Left lung (tissue), 4 donors: ENCODE measurements at regions not wholly inside any gene's neighbourhood (a gene's known extent, or its start where the extent isn't known, plus 50 kb on each side); places are given as distances from the start of the nearest gene placed in this dataset.
"Not testable (repeated sequence)": the region's sequence is repeated elsewhere in the genome, so short reads cannot be mapped to it uniquely, and the experiment has no call there.

Experiments used
- ATAC-seq: fragments of 200-7000 bp; cut with Tn5 transposase; one replicate; pipeline ENCODE4 v1.9.1; 2020; ENCODE audit warnings: moderate library complexity
- DNase-seq, 4 donors: peaks; one replicate each; pipeline ENCODE4 v3.0.0-alpha.2; 2013 to 2020
- H3K27ac ChIP-seq, 2 donors: fragments of 200-600 bp; sonication (generic) in 1 of 2; one replicate each; pipeline versions ENCODE4 v1.5.0 to v1.8.0; 2020 to 2021
- H3K27me3 ChIP-seq, 2 donors: fragments of 200-600 bp; sonication (generic) in 1 of 2; one replicate each; pipeline versions ENCODE4 v1.5.0 to v1.8.0; 2020 to 2021
- H3K36me3 ChIP-seq, 2 donors: fragments of 200-600 bp; sonication (generic) in 1 of 2; one replicate each; pipeline versions ENCODE4 v1.5.0 to v1.8.0; 2020 to 2021
- H3K4me1 ChIP-seq, 2 donors: fragments of 200-600 bp; one replicate each; pipeline ENCODE4 v1.8.0; 2021
- H3K4me3 ChIP-seq, 2 donors: fragments of 200-600 bp; sonication (generic) in 1 of 2; one replicate each; pipeline versions ENCODE4 v1.5.0 to v1.8.0; 2020 to 2021; ENCODE audit warnings: mild to moderate bottlenecking in 1 of 2
- H3K9me3 ChIP-seq, 2 donors: fragments of 200-600 bp; sonication (generic) in 1 of 2; one replicate each; pipeline versions ENCODE4 v1.5.0 to v1.8.0; 2020 to 2021
- CTCF ChIP-seq, 2 donors: fragments of 200-600 bp; sonication (generic) in 1 of 2; IDR thresholded peaks; one replicate each; pipeline versions ENCODE4 v1.5.0 to v1.8.0; 2021; ENCODE audit warnings: antibody characterized with exemption in 2 of 2
- intact Hi-C, 2 donors: fragments of 100-400 bp; cut with DNase I; formaldehyde crosslinking; loops; one replicate each; pipeline versions ENCODE4 v1.11.2 to v1.14.2; 2022
- donor health status: DM: no; HTN: yes; CAD: no.
- donor health status: DM: no; HTN: no; CAD: no.

GRCh38 chr9:75488719-75489110 is 400.4 kb downstream of the OSTF1 start:
- Histone ChIP-seq H3K36me3 (no peaks in the 10 kb centered on the region), H3K27ac (no peak overlapping the region), H3K9me3 (no peaks in the 10 kb centered on the region), H3K4me1 (no peaks in the 10 kb centered on the region), H3K27me3 (no peaks in the 10 kb centered on the region), H3K4me3 (no peak overlapping the region)
- DNase-seq = no peak
- no peak for ATAC-seq
- intact Hi-C loops = no loop called here
- TF ChIP-seq CTCF (IDR thresholded peaks at IDR 0.05) = no peak

GRCh38 chr9:75490326-75490725 is 400.1 kb upstream of the PCSK5 start:
- H3K27me3 ChIP-seq = no peaks in the 10 kb centered on the region
- H3K4me1 ChIP-seq = no peaks in the 10 kb centered on the region
- no peaks in the 10 kb centered on the region for H3K36me3 ChIP-seq
- no peak overlapping the region for H3K4me3 ChIP-seq
- no peak for DNase-seq
- no peaks in the 10 kb centered on the region for H3K9me3 ChIP-seq
- ATAC-seq = no peak
- no peak overlapping the region for H3K27ac ChIP-seq
- TF ChIP-seq CTCF (IDR thresholded peaks at IDR 0.05) = no peak
- intact Hi-C loops = no loop called here

- Histone ChIP-seq H3K4me3 (no peak overlapping the region), H3K36me3 (no peaks in the 10 kb centered on the region), H3K27me3 (no peaks in the 10 kb centered on the region), H3K4me1 (no peaks in the 10 kb centered on the region), H3K27ac (no peak overlapping the region), H3K9me3 (no peaks in the 10 kb centered on the region)
- no peak for TF ChIP-seq CTCF (IDR thresholded peaks at IDR 0.05)
- intact Hi-C loops = no loop called here
- ATAC-seq (no peak), DNase-seq (no peak)
Observed at GRCh38 chr9:75491533-75491932, 398.9 kb upstream of the PCSK5 start.

- no peaks in the 10 kb centered on the region for H3K27me3 ChIP-seq
- H3K9me3 ChIP-seq = no peaks in the 10 kb centered on the region
- DNase-seq (no peak), ATAC-seq (no peak)
- no peak for TF ChIP-seq CTCF (IDR thresholded peaks at IDR 0.05)
- H3K36me3 ChIP-seq = no peaks in the 10 kb centered on the region
- intact Hi-C loops = no loop called here
- H3K4me1 ChIP-seq = peaks cover 6 to 18% of the 10 kb centered on the region in 2 donors
- no peak overlapping the region for H3K4me3 ChIP-seq
- H3K27ac ChIP-seq = no peak overlapping the region
Observed at GRCh38 chr9:75499812-75500211, 390.7 kb upstream of the PCSK5 start.

- ATAC-seq = peak; percentile 48
- no peak for TF ChIP-seq CTCF (IDR thresholded peaks at IDR 0.05)
- Histone ChIP-seq H3K27me3 (no peaks in the 10 kb centered on the region), H3K4me1 (peaks cover 6 to 24% of the 10 kb centered on the region in 2 donors), H3K27ac (no peak overlapping the region), H3K9me3 (no peaks in the 10 kb centered on the region), H3K4me3 (no peak overlapping the region), H3K36me3 (no peaks in the 10 kb centered on the region)
- intact Hi-C loops = no loop called here
- DNase-seq = no peak
Observed at GRCh38 chr9:75500479-75500878, 390.0 kb upstream of the PCSK5 start.

GRCh38 chr9:75500940-75501339 is 389.5 kb upstream of the PCSK5 start:
- intact Hi-C loops, H3K27me3 ChIP-seq, H3K4me3 ChIP-seq, H3K9me3 ChIP-seq, H3K36me3 ChIP-seq, H3K27ac ChIP-seq: not testable (repeated sequence)
- ATAC-seq (peak; percentile 68), DNase-seq (peak in 1 of 4 donors; percentile 26)
- peaks cover 6 to 25% of the 10 kb centered on the region in 2 donors for H3K4me1 ChIP-seq
